ENCODE measurements at regions not wholly inside any gene's neighbourhood (a gene's known extent, or its start where the extent isn't known, plus 50 kb on each side); places are given as distances from the start of the nearest gene placed in this dataset.

- H3K4me1 ChIP-seq (ENCODE audit: low read length), result no peaks in the 10 kb centered on the region
- H3K27ac ChIP-seq (ENCODE audit: low read length), result no peak overlapping the region
- H3K9ac ChIP-seq (ENCODE audit: low read length), result no peak overlapping the region
- H2AFZ ChIP-seq (ENCODE audit: low read length), result no peak overlapping the region
- no peak for DNase-seq
- no peaks in the 10 kb centered on the region for H3K9me3 ChIP-seq (ENCODE audit: low read length)
- no peaks in the 10 kb centered on the region for H3K79me2 ChIP-seq (ENCODE audit: low read length)
- no peaks in the 10 kb centered on the region for H3K9me2 ChIP-seq (replicated peaks; ENCODE audit: insufficient read depth, low read length)
- no peak overlapping the region for H3K4me2 ChIP-seq (ENCODE audit: low read depth, low read length, poor library complexity, severe bottlenecking)
- no peak overlapping the region for H3K4me3 ChIP-seq (ENCODE audit: low read length)
- H3K36me3 ChIP-seq (ENCODE audit: insufficient read depth, low read length), result no peaks in the 10 kb centered on the region
- H4K20me1 ChIP-seq (ENCODE audit: insufficient read depth, low read depth, low read length), result no peaks in the 10 kb centered on the region
- no peaks in the 10 kb centered on the region for H3K27me3 ChIP-seq (ENCODE audit: low read length)
Observed at GRCh38 chr20:24340933-24341332, 128.5 kb upstream of the SYNDIG1 start.

DNA sequence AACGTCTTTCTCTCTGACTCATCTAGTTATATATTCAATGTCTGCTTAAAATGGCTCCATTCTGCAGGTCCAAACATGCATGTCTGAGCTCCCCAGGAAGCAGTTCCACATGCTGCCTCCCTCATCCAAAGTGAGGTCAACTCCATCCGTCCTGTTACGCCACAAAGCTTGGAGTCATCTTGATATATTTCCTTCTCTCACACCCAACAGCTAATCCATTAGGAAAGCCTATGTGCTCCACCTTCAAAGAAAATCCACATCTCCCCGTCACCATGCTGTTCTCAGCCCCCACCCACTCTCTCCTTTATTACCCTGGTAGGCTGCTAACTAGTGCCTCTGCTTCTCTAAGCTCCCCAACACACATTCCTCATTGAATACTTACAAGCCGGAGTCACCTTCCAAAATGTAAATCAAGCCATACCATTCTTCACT is 130.2 kb upstream of the SYNDIG1 start:
- DNase-seq, result no peak
- H3K4me1 ChIP-seq (ENCODE audit: low read length), result no peaks in the 10 kb centered on the region
- H4K20me1 ChIP-seq (ENCODE audit: insufficient read depth, low read depth, low read length), result no peaks in the 10 kb centered on the region
- no peaks in the 10 kb centered on the region for H3K9me2 ChIP-seq (replicated peaks; ENCODE audit: insufficient read depth, low read length)
- H3K4me2 ChIP-seq (ENCODE audit: low read depth, low read length, poor library complexity, severe bottlenecking), result no peak overlapping the region
- no peak overlapping the region for H3K4me3 ChIP-seq (ENCODE audit: low read length)
- no peak overlapping the region for H3K27ac ChIP-seq (ENCODE audit: low read length)
- H3K9me3 ChIP-seq (ENCODE audit: low read length), result no peaks in the 10 kb centered on the region
- H3K79me2 ChIP-seq (ENCODE audit: low read length), result no peaks in the 10 kb centered on the region
- no peaks in the 10 kb centered on the region for H3K36me3 ChIP-seq (ENCODE audit: insufficient read depth, low read length)
- H3K9ac ChIP-seq (ENCODE audit: low read length), result no peak overlapping the region
- H3K27me3 ChIP-seq (ENCODE audit: low read length), result no peaks in the 10 kb centered on the region
- H2AFZ ChIP-seq (ENCODE audit: low read length), result no peak overlapping the region

- no peaks in the 10 kb centered on the region for H3K27me3 ChIP-seq (ENCODE audit: low read length)
- H3K79me2 ChIP-seq (ENCODE audit: low read length), result no peaks in the 10 kb centered on the region
- H3K36me3 ChIP-seq (ENCODE audit: insufficient read depth, low read length), result no peaks in the 10 kb centered on the region
- no peak for DNase-seq
- H3K4me1 ChIP-seq (ENCODE audit: low read length), result no peaks in the 10 kb centered on the region
- no peaks in the 10 kb centered on the region for H3K9me2 ChIP-seq (replicated peaks; ENCODE audit: insufficient read depth, low read length)
- no peak overlapping the region for H3K27ac ChIP-seq (ENCODE audit: low read length)
- H3K4me3 ChIP-seq (ENCODE audit: low read length), result no peak overlapping the region
- no peak overlapping the region for H3K4me2 ChIP-seq (ENCODE audit: low read depth, low read length, poor library complexity, severe bottlenecking)
- H3K9ac ChIP-seq (ENCODE audit: low read length), result no peak overlapping the region
- H3K9me3 ChIP-seq (ENCODE audit: low read length), result no peaks in the 10 kb centered on the region
- no peak overlapping the region for H2AFZ ChIP-seq (ENCODE audit: low read length)
- H4K20me1 ChIP-seq (ENCODE audit: insufficient read depth, low read depth, low read length), result no peaks in the 10 kb centered on the region
Observed at GRCh38 chr20:24337551-24337950, 131.9 kb upstream of the SYNDIG1 start.

- Histone ChIP-seq H3K79me2 (ENCODE audit: low read length) (no peaks in the 10 kb centered on the region), H3K27ac (ENCODE audit: low read length) (no peak overlapping the region), H3K4me1 (ENCODE audit: low read length) (no peaks in the 10 kb centered on the region), H3K27me3 (ENCODE audit: low read length) (no peaks in the 10 kb centered on the region), H4K20me1 (ENCODE audit: insufficient read depth, low read depth, low read length) (no peaks in the 10 kb centered on the region), H3K4me3 (ENCODE audit: low read length) (no peak overlapping the region), H3K9me3 (ENCODE audit: low read length) (no peaks in the 10 kb centered on the region), H2AFZ (ENCODE audit: low read length) (no peak overlapping the region), H3K36me3 (ENCODE audit: insufficient read depth, low read length) (no peaks in the 10 kb centered on the region), H3K9ac (ENCODE audit: low read length) (no peak overlapping the region), H3K4me2 (ENCODE audit: low read depth, low read length, poor library complexity, severe bottlenecking) (no peak overlapping the region), H3K9me2 (replicated peaks; ENCODE audit: insufficient read depth, low read length) (no peaks in the 10 kb centered on the region)
- no peak for DNase-seq
Observed at GRCh38 chr20:24337069-24337468, 132.4 kb upstream of the SYNDIG1 start.

- Histone ChIP-seq H3K9me2 (replicated peaks; ENCODE audit: insufficient read depth, low read length) (no peaks in the 10 kb centered on the region), H3K4me1 (ENCODE audit: low read length) (no peaks in the 10 kb centered on the region), H2AFZ (ENCODE audit: low read length) (no peak overlapping the region), H3K4me3 (ENCODE audit: low read length) (no peak overlapping the region), H3K27me3 (ENCODE audit: low read length) (no peaks in the 10 kb centered on the region), H3K4me2 (ENCODE audit: low read depth, low read length, poor library complexity, severe bottlenecking) (no peak overlapping the region), H4K20me1 (ENCODE audit: insufficient read depth, low read depth, low read length) (no peaks in the 10 kb centered on the region), H3K9ac (ENCODE audit: low read length) (no peak overlapping the region), H3K9me3 (ENCODE audit: low read length) (no peaks in the 10 kb centered on the region), H3K79me2 (ENCODE audit: low read length) (no peaks in the 10 kb centered on the region), H3K36me3 (ENCODE audit: insufficient read depth, low read length) (no peaks in the 10 kb centered on the region), H3K27ac (ENCODE audit: low read length) (no peak overlapping the region)
- DNase-seq, result no peak
Observed at GRCh38 chr20:24334830-24335229, 134.6 kb upstream of the SYNDIG1 start.

DNA sequence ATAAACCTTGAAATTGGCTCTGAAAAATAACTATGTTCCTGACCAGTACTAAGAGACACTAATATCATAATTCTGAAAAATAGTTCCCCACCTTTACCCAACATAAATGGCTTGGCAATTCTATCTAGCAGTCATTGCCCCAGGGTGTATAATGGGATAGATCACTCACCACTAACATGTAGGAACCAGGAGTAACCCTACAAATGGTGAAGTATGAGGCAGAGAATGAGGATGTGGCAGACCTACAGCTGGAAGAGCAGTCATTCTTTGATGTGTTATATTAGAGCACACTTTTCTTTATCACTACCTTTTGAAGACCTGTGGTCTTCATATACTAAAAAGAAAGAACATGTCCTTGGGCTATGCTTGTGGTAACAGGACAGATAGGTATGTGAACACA is 136.5 kb upstream of the SYNDIG1 start:
- Histone ChIP-seq H3K4me2 (ENCODE audit: low read depth, low read length, poor library complexity, severe bottlenecking) (no peak overlapping the region), H3K9me2 (replicated peaks; ENCODE audit: insufficient read depth, low read length) (no peaks in the 10 kb centered on the region), H3K36me3 (ENCODE audit: insufficient read depth, low read length) (no peaks in the 10 kb centered on the region), H3K4me1 (ENCODE audit: low read length) (no peaks in the 10 kb centered on the region), H3K4me3 (ENCODE audit: low read length) (no peak overlapping the region), H3K27me3 (ENCODE audit: low read length) (no peaks in the 10 kb centered on the region), H3K9me3 (ENCODE audit: low read length) (no peaks in the 10 kb centered on the region), H2AFZ (ENCODE audit: low read length) (no peak overlapping the region), H3K9ac (ENCODE audit: low read length) (no peak overlapping the region), H4K20me1 (ENCODE audit: insufficient read depth, low read depth, low read length) (no peaks in the 10 kb centered on the region), H3K79me2 (ENCODE audit: low read length) (no peaks in the 10 kb centered on the region), H3K27ac (ENCODE audit: low read length) (no peak overlapping the region)
- DNase-seq, result no peak

DNA sequence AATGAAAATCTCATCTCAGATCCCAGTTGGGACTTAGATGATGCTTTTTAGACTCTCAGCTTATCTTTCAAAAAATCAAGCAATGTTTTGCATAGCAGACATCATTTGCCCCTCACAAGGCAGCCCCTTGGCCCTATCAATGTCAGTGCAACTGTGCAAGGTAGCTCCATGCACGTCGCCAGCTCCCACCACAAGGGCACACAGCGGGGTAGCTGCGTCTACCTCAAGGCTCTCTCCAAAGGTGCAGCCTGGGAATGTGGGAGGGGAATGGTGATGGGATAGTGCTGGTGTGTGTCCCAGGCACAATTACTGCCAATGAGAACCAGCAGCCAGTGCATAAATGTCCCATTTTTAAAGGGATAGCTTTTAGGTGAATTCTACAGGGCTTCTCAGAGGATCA is 137.5 kb upstream of the SYNDIG1 start:
- Histone ChIP-seq H3K4me1 (ENCODE audit: low read length) (no peaks in the 10 kb centered on the region), H3K4me2 (ENCODE audit: low read depth, low read length, poor library complexity, severe bottlenecking) (no peak overlapping the region), H3K36me3 (ENCODE audit: insufficient read depth, low read length) (no peaks in the 10 kb centered on the region), H3K27ac (ENCODE audit: low read length) (no peak overlapping the region), H2AFZ (ENCODE audit: low read length) (no peak overlapping the region), H3K9me3 (ENCODE audit: low read length) (no peaks in the 10 kb centered on the region), H3K9ac (ENCODE audit: low read length) (no peak overlapping the region), H3K9me2 (replicated peaks; ENCODE audit: insufficient read depth, low read length) (no peaks in the 10 kb centered on the region), H3K79me2 (ENCODE audit: low read length) (no peaks in the 10 kb centered on the region), H3K27me3 (ENCODE audit: low read length) (no peaks in the 10 kb centered on the region), H3K4me3 (ENCODE audit: low read length) (no peak overlapping the region), H4K20me1 (ENCODE audit: insufficient read depth, low read depth, low read length) (no peaks in the 10 kb centered on the region)
- no peak for DNase-seq

DNA sequence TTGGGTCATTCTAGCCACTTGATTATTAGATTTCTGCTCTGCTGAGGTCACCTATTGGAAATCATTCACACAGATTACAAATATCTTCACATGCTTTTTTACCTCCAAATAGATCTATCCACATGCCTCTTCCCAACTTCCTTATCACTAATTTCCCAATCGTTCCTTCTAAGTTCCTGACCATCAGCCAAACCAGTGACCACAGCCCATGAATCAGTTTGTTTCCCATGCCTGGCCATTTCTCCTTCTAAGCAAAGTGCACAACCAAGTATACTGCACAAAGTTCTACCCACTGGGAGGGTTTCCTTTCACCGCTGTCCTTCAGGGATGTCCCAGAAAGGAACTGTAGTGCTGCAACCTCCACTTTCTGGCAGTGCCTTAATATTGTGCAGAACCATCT is 140.5 kb upstream of the SYNDIG1 start:
- no peaks in the 10 kb centered on the region for H3K79me2 ChIP-seq (ENCODE audit: low read length)
- H3K9me2 ChIP-seq (replicated peaks; ENCODE audit: insufficient read depth, low read length), result no peaks in the 10 kb centered on the region
- no peak overlapping the region for H3K4me3 ChIP-seq (ENCODE audit: low read length)
- no peaks in the 10 kb centered on the region for H4K20me1 ChIP-seq (ENCODE audit: insufficient read depth, low read depth, low read length)
- no peak for DNase-seq
- no peak overlapping the region for H2AFZ ChIP-seq (ENCODE audit: low read length)
- no peaks in the 10 kb centered on the region for H3K36me3 ChIP-seq (ENCODE audit: insufficient read depth, low read length)
- H3K9ac ChIP-seq (ENCODE audit: low read length), result no peak overlapping the region
- H3K9me3 ChIP-seq (ENCODE audit: low read length), result no peaks in the 10 kb centered on the region
- H3K27ac ChIP-seq (ENCODE audit: low read length), result no peak overlapping the region
- H3K4me2 ChIP-seq (ENCODE audit: low read depth, low read length, poor library complexity, severe bottlenecking), result no peak overlapping the region
- no peaks in the 10 kb centered on the region for H3K27me3 ChIP-seq (ENCODE audit: low read length)
- no peaks in the 10 kb centered on the region for H3K4me1 ChIP-seq (ENCODE audit: low read length)

DNA sequence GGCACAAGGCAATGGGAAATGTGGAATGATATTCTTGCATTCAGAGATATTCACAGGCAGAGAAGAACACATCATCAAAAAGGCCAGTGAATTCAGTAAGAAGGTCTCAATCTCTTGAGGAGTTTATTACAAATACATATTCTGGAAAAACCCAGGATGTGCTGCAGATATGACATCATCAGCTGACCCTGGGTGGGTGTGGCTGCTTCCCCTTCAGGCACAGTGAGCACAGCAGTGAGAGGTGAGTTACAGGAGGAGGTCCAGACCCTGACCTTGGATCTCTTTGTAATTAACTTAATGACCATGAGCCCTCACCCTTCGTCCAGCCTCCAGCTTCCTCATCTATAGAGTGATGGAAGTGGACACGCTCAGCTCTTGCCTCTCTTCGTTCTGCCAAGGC is 147.5 kb upstream of the SYNDIG1 start:
- no peaks in the 10 kb centered on the region for H3K9me2 ChIP-seq (replicated peaks; ENCODE audit: insufficient read depth, low read length)
- H3K9ac ChIP-seq (ENCODE audit: low read length), result no peak overlapping the region
- H3K4me1 ChIP-seq (ENCODE audit: low read length), result no peaks in the 10 kb centered on the region
- no peak overlapping the region for H3K27ac ChIP-seq (ENCODE audit: low read length)
- no peaks in the 10 kb centered on the region for H3K9me3 ChIP-seq (ENCODE audit: low read length)
- H4K20me1 ChIP-seq (ENCODE audit: insufficient read depth, low read depth, low read length), result no peaks in the 10 kb centered on the region
- H3K4me2 ChIP-seq (ENCODE audit: low read depth, low read length, poor library complexity, severe bottlenecking), result no peak overlapping the region
- no peaks in the 10 kb centered on the region for H3K79me2 ChIP-seq (ENCODE audit: low read length)
- H3K4me3 ChIP-seq (ENCODE audit: low read length), result no peak overlapping the region
- H2AFZ ChIP-seq (ENCODE audit: low read length), result no peak overlapping the region
- H3K27me3 ChIP-seq (ENCODE audit: low read length), result no peaks in the 10 kb centered on the region
- H3K36me3 ChIP-seq (ENCODE audit: insufficient read depth, low read length), result no peaks in the 10 kb centered on the region
- DNase-seq, result no peak
